GM12873 (cell line): ENCODE measurements at regions not wholly inside any gene's neighbourhood (a gene's known extent, or its start where the extent isn't known, plus 50 kb on each side); places are given as distances from the start of the nearest gene placed in this dataset.

Experiments used
- TF ChIP-seq, protein P1 (sequence below): IDR thresholded peaks from 2 replicates; pipeline ENCODE4 v1.5.1; 2012; ENCODE audit warnings: low read depth, mild to moderate bottlenecking, moderate library complexity, low read length, control low read depth; ENCODE audit not compliant: insufficient read depth; ENCODE audit errors: missing control alignments

DNA sequence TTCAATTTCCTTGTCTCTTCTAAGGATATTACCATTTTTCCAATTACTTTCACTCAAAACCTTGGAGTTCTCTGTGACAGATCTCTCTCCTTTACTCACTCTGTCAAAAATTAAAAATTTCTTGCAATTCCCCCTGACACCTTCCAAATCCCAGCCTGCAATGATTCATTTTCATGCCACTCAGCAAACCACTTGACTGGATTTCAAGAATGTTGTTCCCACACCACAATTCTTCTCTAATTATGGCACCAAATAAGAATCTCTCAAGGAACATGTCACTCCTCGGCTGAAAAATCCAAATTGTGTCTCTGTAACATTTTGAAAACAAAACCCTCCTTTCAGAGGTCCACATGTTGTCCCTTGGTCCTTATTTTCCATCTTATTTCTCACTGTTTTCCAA, 438.9 kb upstream of the ZP4 start:
- TF ChIP-seq, protein P1, sequence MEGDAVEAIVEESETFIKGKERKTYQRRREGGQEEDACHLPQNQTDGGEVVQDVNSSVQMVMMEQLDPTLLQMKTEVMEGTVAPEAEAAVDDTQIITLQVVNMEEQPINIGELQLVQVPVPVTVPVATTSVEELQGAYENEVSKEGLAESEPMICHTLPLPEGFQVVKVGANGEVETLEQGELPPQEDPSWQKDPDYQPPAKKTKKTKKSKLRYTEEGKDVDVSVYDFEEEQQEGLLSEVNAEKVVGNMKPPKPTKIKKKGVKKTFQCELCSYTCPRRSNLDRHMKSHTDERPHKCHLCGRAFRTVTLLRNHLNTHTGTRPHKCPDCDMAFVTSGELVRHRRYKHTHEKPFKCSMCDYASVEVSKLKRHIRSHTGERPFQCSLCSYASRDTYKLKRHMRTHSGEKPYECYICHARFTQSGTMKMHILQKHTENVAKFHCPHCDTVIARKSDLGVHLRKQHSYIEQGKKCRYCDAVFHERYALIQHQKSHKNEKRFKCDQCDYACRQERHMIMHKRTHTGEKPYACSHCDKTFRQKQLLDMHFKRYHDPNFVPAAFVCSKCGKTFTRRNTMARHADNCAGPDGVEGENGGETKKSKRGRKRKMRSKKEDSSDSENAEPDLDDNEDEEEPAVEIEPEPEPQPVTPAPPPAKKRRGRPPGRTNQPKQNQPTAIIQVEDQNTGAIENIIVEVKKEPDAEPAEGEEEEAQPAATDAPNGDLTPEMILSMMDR = no peak

DNA sequence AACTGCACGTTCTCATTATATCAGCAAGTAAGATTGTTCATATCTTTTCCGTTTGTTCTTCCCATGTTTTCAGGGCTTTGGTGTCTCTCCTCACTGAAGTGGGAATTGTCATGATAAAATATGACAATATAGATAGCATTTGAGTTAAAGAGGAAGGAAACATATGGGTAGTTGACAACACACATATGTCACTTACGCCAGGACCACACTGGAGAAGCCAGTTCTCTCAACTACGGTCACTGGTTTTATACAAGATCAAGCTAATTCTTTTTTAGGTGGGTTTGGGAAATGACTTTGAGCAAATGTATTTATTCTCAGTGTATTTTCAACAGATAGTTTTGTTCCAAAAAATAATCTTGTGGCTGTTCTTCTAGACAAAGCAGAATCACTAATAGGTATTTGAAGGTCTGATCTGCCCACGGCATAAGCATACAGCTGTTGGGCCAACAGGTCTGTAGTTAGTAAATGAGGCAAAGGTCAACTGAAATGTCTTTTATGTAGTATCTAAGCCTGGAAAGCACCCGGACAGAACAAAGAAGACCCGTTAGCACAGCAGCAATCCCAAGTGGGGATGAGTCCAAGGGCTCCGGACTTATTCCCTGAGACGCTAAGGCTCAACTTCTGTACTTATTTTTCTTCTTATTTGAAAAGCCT, 433.6 kb upstream of the ZP4 start:
- TF ChIP-seq, protein P1 = no peak

DNA sequence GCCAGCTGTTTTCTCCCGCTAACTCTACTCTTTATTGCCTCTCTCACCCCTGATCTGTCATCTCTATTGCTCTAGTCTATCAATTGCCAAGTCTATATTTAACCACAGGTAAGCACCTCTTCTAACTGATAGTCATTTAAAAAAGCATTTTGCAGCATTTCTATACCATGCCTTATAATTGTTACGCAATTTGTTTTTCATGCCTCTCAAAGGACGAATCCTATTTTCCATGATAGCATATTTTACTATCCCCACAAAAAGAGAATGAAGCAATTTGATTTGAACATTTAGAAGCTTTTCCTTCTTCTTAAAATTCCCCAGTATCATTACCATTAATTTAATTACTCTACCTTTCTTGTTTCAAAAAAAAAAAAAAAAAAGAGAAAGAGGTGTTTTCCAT, 432.8 kb upstream of the ZP4 start:
- TF ChIP-seq, protein P1 = no peak

DNA sequence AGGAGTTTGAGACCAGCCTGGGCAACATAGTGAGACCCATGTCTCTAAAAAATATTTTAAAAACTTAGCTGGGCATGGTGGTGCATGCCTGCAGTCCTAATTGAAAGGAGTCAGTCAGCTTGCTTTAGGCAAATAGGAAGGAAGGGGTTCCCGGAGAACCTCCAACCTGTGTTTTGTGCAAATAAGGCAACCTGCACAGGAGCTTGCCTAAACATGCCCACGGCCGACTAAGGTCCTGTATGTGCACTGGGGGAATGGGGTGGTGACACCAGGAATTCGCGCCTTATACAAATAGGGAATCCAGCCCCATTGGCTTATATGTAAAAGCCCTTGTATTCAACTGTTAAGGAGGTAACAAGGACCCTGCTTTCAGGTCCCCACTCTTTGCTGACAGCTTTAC, 429.2 kb upstream of the ZP4 start:
- TF ChIP-seq, protein P1 = no peak

DNA sequence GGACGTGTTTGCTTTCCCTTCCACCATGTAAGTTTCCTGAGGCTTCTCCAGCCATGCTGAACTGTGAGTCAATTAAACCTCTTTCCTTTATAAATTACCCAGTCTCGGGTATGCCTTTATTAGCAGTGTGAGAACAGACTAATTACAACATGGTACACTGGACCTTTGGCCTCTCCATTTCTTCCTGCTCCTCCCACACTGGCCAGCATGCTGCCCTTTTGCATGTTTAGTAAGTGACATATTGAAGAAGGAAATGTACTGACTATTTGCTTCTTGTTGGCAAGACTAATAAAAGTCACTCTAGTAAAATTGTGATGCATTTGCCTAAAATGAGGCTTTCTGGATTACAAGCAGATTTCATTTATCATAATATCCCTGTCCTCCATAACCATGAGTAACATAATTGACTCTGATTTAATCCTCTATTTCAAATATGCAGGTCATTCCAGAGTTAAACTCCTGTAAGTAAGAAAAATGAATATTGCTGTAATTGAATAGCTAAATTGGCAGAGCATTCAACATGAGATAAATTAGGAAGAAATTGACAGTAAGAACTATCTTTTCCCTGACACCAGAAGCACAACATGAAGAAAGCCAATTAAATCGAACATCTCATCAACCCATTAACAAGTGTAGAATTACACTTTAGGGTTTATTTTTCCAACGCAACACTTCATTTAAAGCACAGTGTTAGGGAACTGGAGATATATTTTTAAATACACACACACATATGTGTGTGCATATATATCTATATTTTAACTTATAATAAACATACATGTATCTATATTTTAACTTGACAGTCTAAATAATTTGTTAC, 427.8 kb upstream of the ZP4 start:
- TF ChIP-seq, protein P1 = no peak

DNA sequence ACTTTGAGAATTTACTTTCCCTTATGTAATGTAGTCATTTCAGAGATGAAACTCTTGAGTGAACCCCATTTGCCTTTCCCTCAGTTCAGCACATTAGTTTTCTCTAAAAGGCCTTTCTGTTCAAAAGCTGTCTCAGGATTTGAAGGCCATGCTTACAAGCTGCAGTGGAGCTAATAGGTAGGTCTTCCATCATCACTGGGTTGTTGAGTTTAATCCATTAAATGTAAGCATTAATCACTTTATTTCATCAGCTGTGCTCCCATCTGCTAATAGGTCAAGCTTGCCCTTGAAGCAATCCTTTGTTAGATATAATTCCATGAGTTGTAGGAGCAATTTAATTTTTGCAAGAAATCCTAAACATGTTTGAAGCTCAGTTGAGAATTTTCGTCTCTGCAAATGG, 422.2 kb upstream of the ZP4 start:
- TF ChIP-seq, protein P1 = no peak

DNA sequence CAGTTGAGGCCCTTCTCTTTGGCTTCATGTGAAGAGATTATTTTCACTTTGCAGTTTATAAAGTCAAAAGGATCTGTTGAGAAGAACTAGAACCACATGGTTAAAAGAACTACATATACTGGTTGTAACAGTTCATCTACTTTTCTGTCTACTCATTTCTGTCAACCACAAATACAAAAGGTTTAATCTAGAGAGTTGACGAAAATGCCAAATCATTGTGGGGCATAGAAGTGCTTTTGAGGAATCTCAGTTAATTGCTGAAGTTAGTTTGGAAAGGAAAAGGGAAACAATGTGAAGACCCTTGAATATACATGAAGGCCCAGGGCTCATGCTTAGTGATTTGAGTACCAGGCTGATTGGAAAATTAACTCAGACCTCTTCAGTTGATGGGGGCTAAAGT, 415.7 kb upstream of the ZP4 start:
- TF ChIP-seq, protein P1 = no peak
